GM10266 (cell line): ENCODE measurements at regions not wholly inside any gene's neighbourhood (a gene's known extent, or its start where the extent isn't known, plus 50 kb on each side); places are given as distances from the start of the nearest gene placed in this dataset.

Source experiments
- DNase-seq: peaks from one replicate; pipeline ENCODE4 v3.0.0; 2012; ENCODE audit errors: extremely low spot score
- TF ChIP-seq, protein P1 (sequence below): IDR thresholded peaks from 2 replicates; pipeline ENCODE4 v1.5.1; 2012; ENCODE audit warnings: mild to moderate bottlenecking, low read depth; ENCODE audit not compliant: control insufficient read depth, insufficient read depth; ENCODE audit errors: missing control alignments

DNA sequence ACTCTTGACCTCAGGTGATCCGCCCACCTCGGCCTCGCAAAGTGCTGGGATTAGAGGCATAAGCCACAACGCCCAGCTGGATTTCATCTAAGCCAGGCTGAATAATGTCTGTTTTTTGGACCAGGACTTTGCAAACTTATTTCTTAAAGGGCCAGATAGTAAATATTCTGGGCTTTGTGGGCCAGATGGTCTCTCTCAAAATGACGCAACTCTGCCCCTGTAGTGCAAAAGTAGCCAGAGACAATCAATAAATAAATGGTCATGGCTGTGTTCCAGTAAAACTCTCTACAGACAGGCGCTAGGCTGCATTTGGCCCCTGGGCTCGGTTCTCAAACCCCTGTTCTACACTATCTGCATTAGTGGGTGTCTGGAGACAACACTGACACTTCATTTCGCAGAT is 121.9 kb upstream of the CDH13 start:
- TF ChIP-seq, protein P1, sequence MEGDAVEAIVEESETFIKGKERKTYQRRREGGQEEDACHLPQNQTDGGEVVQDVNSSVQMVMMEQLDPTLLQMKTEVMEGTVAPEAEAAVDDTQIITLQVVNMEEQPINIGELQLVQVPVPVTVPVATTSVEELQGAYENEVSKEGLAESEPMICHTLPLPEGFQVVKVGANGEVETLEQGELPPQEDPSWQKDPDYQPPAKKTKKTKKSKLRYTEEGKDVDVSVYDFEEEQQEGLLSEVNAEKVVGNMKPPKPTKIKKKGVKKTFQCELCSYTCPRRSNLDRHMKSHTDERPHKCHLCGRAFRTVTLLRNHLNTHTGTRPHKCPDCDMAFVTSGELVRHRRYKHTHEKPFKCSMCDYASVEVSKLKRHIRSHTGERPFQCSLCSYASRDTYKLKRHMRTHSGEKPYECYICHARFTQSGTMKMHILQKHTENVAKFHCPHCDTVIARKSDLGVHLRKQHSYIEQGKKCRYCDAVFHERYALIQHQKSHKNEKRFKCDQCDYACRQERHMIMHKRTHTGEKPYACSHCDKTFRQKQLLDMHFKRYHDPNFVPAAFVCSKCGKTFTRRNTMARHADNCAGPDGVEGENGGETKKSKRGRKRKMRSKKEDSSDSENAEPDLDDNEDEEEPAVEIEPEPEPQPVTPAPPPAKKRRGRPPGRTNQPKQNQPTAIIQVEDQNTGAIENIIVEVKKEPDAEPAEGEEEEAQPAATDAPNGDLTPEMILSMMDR = no peak
- no peak for DNase-seq

DNA sequence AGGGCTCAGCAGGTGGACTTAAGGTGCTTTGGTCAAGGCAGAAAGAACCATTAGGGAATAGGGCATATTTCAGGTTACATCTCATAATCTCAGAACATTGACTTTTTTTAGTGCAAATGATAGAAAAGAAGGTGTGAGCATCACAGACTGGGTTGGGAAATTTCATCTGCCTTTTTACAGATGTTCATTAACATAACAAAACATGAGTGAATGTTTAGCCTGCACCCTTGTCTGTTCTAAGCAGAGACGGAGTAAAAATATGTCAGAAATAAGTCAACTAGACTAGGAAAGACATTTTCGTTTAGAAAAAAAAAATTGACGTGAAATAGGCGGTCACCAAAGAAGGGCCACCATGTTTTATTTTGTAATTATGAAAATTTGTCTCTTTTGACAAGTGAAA is 127.5 kb upstream of the CDH13 start:
- TF ChIP-seq, protein P1 = no peak
- DNase-seq = no peak

DNA sequence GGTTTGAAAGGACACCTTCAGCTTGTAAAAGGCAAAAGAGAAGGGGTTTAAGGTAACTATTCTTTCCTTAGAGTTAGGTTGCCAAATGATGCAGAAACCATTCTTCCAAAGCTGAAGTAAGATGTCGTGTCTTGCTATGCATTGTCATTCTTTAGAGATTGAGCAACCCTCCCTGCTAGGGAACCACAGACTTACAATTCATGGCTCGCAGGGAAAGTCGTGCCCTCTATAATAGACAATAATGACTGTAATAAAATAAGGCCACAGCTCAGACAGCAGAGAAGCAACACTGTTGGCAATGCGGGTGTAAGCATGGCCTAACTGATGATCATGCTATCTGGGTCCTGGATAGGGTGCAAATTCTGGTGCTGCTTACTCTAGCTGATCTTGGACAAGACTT is 129.6 kb upstream of the CDH13 start:
- DNase-seq = no peak
- TF ChIP-seq, protein P1 = no peak

DNA sequence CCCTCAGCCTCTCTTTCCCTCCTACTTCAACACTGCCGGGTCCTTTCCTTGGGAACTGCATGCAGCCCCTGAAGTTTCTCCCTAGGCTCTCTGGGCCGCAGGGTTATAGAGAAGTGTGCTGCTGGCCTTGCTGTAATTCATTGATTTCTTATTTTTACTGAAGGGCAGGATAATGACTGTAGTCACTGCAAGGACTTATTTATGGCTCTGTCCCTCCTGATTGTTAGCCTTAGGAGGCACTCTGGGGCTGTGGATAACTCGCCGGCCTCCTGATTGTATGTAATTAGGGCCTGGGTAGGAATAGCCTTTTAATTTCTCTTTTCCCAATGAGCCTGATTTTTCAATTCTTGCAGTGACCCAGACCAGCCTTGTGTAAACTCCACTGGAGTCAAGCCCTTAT is 138.3 kb upstream of the CDH13 start:
- DNase-seq = no peak
- TF ChIP-seq, protein P1 = no peak

DNA sequence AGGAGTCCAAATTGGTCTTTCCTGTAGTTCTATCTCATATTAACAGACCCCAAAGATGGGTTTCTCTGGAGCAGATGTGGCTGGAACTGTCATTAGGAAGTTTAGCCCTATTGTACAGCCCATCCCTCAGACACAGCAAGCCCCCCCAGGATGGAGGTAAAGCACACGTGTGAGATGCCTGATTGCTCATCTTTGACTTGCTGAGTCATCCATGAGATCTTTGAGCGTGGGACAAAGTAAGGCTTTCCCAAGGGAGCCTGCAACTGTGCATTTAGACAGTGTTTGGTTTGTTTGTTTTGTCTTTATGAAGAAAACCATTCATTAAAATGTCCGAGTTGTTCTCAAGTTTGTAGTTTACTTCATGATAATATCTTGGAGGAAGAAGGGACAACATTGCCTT is 145.3 kb upstream of the CDH13 start:
- no peak for DNase-seq
- TF ChIP-seq, protein P1 = no peak

DNA sequence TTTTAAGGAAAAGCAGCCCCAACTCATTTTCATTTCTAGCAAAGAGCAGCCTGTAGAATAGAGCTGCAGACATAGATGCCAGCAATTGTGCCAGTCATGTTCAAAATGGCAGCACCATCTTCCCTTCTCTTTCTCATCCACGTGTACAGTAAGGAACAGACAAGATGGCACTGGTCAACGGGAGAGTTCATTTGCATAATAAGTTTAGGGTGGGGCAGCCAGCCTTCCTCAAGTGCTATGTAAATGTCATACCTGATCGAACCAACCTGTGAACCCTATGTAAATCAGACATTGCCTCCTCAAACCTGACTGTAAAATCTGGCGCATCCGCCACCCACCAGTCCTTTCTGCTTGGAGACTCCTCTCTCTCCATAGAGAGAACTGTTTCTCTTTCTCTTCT is 150.0 kb upstream of the CDH13 start:
- DNase-seq = no peak
- TF ChIP-seq, protein P1 = no peak

DNA sequence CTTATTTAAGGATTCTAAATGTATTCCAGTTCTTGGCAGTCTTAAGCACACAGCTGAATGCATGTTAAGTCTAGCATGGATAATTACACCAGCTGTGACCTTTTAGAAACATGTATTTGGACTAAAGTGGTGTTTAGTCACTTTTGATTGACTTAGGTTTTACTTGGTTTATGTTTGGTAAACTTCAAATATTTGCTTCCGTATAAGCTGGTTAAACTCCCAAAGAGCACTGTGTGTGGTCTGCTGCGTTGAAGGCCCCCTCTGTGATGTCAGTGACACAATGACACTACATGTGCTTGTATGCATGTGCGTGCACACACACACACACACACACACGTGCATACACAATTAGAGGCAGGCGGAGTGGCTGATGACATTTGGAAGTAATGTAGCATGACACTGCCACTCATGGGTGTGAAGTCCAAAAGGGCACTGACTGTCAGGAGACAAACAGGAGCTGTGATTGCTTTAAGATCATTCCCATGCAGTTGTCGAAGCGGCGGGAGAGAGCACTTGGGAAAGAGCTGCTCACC is 156.1 kb upstream of the CDH13 start:
- no peak for DNase-seq
- TF ChIP-seq, protein P1 = no peak
